ENCODE measurements at regions not wholly inside any gene's neighbourhood (a gene's known extent, or its start where the extent isn't known, plus 50 kb on each side); places are given as distances from the start of the nearest gene placed in this dataset.

GRCh38 chr4:19005211-19005610, 983.7 kb upstream of the LCORL start:
- H3K4me2 ChIP-seq (ENCODE audit: insufficient read depth, insufficient read length, low read length): no peak overlapping the region
- no peak overlapping the region for H4K91ac ChIP-seq (ENCODE audit: insufficient read length, low read depth, low read length)
- Mint-ChIP-seq H3K27ac (peak overlapping the region in 2 of 3 experiments; percentile 9 to 66; a peak in 3 of 7 replicates), H3K27me3 (ENCODE audit: low read depth) (no peaks in the 10 kb centered on the region), H3K4me3 (no peak overlapping the region), H3K36me3 (ENCODE audit: insufficient read depth in 1 of 3, low read depth in 3 of 3) (peaks cover 15 to 24% (median 18%) of the 10 kb centered on the region in 3 experiments), H3K9me3 (peaks cover 18 to 21% of the 10 kb centered on the region in 2 experiments; a peak in 4 of 5 replicates), H3K4me1 (peaks cover 14 to 17% of the 10 kb centered on the region in 2 experiments)
- H3K23me2 ChIP-seq (ENCODE audit: insufficient read length, low read depth, low read length, poor library complexity, severe bottlenecking): no peaks in the 10 kb centered on the region
- DNase-seq: no peak
- no peak overlapping the region for H2BK120ac ChIP-seq (ENCODE audit: low read depth, low read length, poor library complexity, severe bottlenecking)
- H3K4me1 ChIP-seq (ENCODE audit: insufficient read depth, low read length): peaks cover 3% of the 10 kb centered on the region; the same call in 1 of the 2 replicates
- no peak overlapping the region for H3K18ac ChIP-seq (ENCODE audit: insufficient read length, low read depth, low read length)
- no peak for TF ChIP-seq CTCF (conservative IDR thresholded peaks at IDR 0.05)
- H3K4ac ChIP-seq (ENCODE audit: low read depth, low read length): no peak overlapping the region
- H3K9me3 ChIP-seq (ENCODE audit: control insufficient read depth, low read depth, low read length): no peaks in the 10 kb centered on the region
- no peak overlapping the region for H2BK12ac ChIP-seq (ENCODE audit: insufficient read length, low read depth, low read length)
- H2AFZ ChIP-seq (ENCODE audit: low read length): no peak overlapping the region
- no peak overlapping the region for H3T11ph ChIP-seq (ENCODE audit: low read length)
- H3K56ac ChIP-seq (ENCODE audit: insufficient read length, low read depth, low read length): no peak overlapping the region
- H2BK5ac ChIP-seq (ENCODE audit: insufficient read length, low read length): no peak overlapping the region
- H3K79me1 ChIP-seq (ENCODE audit: insufficient read depth, low read depth, low read length, poor library complexity, severe bottlenecking): no peaks in the 10 kb centered on the region
- H2BK20ac ChIP-seq (ENCODE audit: low read depth, low read length, poor library complexity, severe bottlenecking): no peak overlapping the region
- no peak overlapping the region for H2BK15ac ChIP-seq (ENCODE audit: low read depth, low read length)
- H3K9ac ChIP-seq (ENCODE audit: extremely low read depth, insufficient read length, low read length): no peak overlapping the region
- H4K20me1 ChIP-seq (ENCODE audit: control insufficient read depth, insufficient read depth, insufficient read length): no peaks in the 10 kb centered on the region
- no CpG with 5 or more reads among the region's 1 CpG for WGBS (ENCODE audit: extremely low coverage, insufficient read length, low lambda C conversion rate)
- no peak overlapping the region for H3K23ac ChIP-seq (ENCODE audit: insufficient read length, low read depth, low read length)
- no peak overlapping the region for H2AK5ac ChIP-seq (ENCODE audit: insufficient read length, low read length)
- H4K5ac ChIP-seq (ENCODE audit: insufficient read length, low read depth, low read length): no peak overlapping the region
- no peak overlapping the region for H3K14ac ChIP-seq (ENCODE audit: insufficient read depth, low read length)
- H3K79me2 ChIP-seq (ENCODE audit: insufficient read depth, low read length): no peaks in the 10 kb centered on the region
- no peak overlapping the region for H3K27ac ChIP-seq (ENCODE audit: insufficient read length, low read depth, low read length)
- no peaks in the 10 kb centered on the region for H3K27me3 ChIP-seq (ENCODE audit: insufficient read depth, low read length)
- no peak overlapping the region for H4K8ac ChIP-seq (replicated peaks; ENCODE audit: insufficient read length, low read depth, low read length)
